ENCODE measurements at regions not wholly inside any gene's neighbourhood (a gene's known extent, or its start where the extent isn't known, plus 50 kb on each side); places are given as distances from the start of the nearest gene placed in this dataset.

DNA sequence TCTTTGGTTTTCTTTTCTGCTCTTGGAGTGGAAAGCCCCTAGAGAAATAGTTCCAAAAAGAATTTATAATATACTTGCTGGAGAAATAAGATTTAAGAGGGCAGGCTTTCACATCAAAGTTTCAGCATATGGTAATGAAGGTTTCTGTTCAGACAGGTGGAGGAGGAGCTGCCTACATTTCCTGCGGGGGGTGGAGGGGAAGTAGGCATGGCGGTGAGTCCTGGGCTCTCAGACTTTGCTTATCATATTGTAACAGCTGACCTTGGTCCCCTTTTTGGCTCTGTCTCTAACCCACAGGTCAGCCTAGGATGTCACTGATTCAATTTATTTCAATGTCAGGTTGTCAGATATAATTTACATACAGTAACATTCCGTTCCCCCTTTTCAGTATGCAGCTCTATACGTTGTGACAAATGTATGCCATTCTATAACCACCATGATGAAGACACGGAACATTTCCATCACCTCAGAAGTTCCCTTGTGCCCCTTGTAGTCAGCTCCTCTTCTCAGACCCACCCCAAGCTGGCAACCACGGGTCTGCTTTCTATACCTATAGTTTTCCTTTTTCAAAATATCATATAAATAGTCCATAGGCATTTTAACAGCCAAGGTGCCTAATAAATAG lies 77.6 kb upstream of the GGTLC1 start:
- TF ChIP-seq, protein P1, sequence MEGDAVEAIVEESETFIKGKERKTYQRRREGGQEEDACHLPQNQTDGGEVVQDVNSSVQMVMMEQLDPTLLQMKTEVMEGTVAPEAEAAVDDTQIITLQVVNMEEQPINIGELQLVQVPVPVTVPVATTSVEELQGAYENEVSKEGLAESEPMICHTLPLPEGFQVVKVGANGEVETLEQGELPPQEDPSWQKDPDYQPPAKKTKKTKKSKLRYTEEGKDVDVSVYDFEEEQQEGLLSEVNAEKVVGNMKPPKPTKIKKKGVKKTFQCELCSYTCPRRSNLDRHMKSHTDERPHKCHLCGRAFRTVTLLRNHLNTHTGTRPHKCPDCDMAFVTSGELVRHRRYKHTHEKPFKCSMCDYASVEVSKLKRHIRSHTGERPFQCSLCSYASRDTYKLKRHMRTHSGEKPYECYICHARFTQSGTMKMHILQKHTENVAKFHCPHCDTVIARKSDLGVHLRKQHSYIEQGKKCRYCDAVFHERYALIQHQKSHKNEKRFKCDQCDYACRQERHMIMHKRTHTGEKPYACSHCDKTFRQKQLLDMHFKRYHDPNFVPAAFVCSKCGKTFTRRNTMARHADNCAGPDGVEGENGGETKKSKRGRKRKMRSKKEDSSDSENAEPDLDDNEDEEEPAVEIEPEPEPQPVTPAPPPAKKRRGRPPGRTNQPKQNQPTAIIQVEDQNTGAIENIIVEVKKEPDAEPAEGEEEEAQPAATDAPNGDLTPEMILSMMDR (IDR thresholded peaks at IDR 0.05; ENCODE audit: insufficient read depth, low read depth, low read length) = no peak
- no peak for DNase-seq (ENCODE audit: low read depth)
- H3K4me3 ChIP-seq (ENCODE audit: low read depth, low read length) = no peak overlapping the region

DNA sequence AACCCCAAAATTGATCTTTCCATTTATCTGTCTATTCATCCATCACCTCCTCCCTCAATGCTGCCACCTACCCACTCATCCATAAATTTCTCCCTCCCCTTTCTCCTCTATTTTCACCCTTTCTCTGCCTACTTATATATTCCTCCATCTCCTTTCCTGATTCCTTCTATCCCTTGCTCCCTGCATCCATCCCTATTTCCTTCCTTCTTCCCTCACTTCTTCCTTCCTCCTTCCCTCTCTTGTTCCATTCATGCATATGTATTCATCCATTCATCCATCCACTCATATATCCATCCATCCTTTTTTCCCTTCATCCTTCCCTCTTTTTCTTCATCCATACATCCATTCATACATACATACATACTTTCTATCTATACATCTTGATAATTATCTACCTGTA lies 76.3 kb upstream of the GGTLC1 start:
- no peak for DNase-seq (ENCODE audit: low read depth)
- H3K4me3 ChIP-seq (ENCODE audit: low read depth, low read length) = no peak overlapping the region
- TF ChIP-seq, protein P1 (IDR thresholded peaks at IDR 0.05; ENCODE audit: insufficient read depth, low read depth, low read length) = no peak

DNA sequence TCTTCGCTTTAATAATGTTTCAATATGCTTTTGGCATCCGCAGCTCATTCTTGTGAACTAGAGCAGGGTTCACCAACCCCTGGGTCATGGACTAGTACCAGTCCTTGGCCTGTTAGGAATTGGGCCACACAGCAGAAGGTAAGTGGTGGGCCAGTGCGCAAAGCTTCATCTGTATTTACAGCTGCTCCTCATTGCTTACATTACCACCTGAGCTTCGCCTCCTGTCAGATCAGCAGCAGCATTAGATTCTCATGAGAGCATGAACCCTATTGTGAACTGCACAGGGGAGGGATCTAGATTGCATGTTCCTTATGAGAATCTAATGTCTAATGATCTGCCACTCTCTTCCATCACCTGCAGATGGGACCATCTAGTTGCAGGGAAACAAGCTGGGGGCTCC lies 75.5 kb upstream of the GGTLC1 start:
- TF ChIP-seq, protein P1 (IDR thresholded peaks at IDR 0.05; ENCODE audit: insufficient read depth, low read depth, low read length) = no peak
- no peak for DNase-seq (ENCODE audit: low read depth)
- H3K4me3 ChIP-seq (ENCODE audit: low read depth, low read length) = no peak overlapping the region

DNA sequence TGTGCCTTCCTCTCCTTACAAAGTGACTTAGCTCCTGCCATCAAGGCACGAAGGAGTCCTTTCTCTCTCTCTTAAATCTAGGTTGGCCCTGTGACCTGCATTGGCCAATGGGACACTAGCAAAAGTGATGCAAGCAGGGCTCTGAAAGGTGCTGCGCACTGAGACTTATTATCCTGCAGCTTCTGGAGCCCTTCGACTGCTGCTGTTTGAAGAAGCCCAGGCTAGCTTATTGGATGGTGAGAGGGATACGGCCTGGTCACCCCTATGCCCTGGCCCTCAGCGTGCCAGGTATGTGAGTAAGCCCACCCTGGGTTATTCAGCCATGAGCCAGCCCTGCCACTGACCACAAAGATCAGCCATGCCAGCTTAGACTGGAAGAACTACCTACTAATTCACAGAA lies 74.5 kb upstream of the GGTLC1 start:
- H3K4me3 ChIP-seq (ENCODE audit: low read depth, low read length) = no peak overlapping the region
- TF ChIP-seq, protein P1 (IDR thresholded peaks at IDR 0.05; ENCODE audit: insufficient read depth, low read depth, low read length) = no peak
- DNase-seq (ENCODE audit: low read depth) = no peak

DNA sequence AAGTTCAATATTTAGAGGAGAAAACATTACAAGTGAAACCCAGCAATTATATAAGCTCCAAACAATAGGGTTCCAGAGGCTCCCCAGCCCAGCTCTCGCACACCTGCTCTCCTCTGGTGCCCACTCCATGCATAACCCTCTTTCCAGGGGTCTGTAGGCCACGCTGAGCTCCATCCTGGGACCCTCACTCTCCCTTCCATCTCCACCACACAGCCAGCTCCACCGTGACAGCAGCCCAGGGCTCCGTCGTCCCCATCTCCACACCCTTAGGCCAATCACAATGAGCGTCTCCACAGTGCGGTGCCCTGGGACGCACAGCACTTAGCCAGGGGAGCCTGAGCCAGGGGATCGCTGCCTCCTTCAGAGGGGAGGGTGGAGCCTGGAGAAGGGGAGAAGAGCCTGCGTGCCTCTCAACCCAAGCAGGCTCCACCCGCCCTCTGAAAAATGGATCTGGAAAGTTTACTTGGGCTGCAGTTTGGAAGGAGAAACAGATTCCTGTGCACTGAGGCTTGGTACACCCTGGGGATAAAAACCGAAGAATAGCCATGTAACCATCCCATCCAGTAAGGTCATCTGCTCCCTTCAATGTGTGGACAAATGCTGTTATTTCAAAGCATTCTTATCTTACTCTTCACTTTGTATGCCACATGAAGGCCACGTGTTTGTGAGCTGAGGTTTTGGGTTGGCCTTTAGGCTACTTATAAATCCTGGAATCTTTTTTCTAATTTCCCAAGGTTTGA lies 72.4 kb upstream of the GGTLC1 start:
- no peak for DNase-seq (ENCODE audit: low read depth)
- H3K4me3 ChIP-seq (ENCODE audit: low read depth, low read length) = no peak overlapping the region
- TF ChIP-seq, protein P1 (IDR thresholded peaks at IDR 0.05; ENCODE audit: insufficient read depth, low read depth, low read length) = no peak

DNA sequence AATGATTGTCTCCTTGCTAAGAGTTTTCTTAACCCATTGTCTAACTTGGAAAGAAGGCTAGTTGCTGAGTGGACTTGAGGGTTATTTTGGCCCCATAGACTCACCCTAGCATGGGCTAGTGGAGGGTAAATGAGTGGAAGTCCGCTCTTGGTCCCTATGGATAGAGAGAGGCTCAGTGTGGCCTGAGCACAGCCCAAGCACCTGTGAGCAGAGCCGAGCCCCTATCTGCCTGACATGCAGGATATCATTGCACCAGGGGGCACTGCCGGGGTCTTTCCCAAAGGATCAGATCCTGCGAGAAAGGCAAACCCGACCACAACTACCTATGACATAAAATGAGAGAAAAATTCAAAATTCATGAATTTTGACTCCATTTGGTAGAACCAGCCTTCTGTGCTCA lies 70.6 kb upstream of the GGTLC1 start:
- DNase-seq (ENCODE audit: low read depth) = no peak
- no peak overlapping the region for H3K4me3 ChIP-seq (ENCODE audit: low read depth, low read length)
- TF ChIP-seq, protein P1 (IDR thresholded peaks at IDR 0.05; ENCODE audit: insufficient read depth, low read depth, low read length) = no peak

All from fibroblast of villous mesenchyme (primary cell).